T-cell (primary cell): ENCODE measurements at regions not wholly inside any gene's neighbourhood (a gene's known extent, or its start where the extent isn't known, plus 50 kb on each side); places are given as distances from the start of the nearest gene placed in this dataset.

Experiments used
- ATAC-seq, 4 experiments: fragments of 200-7000 bp in 3 of 4; fragments of 150-1000 bp in 1 of 4; cut with Tn5 transposase; replicated peaks in 1 of 4; 1 replicate in 3 of 4; 2 replicates in 1 of 4; pipeline ENCODE4 v1.10.0; 2021; ENCODE audit warnings: moderate library complexity in 3 of 4, mild to moderate bottlenecking in 2 of 4, moderate number of reproducible peaks in 1 of 4
- CTCF ChIA-PET, 2 donors: fragments of 300-600 bp; sonication (Branson Sonifier 250); formaldehyde crosslinking; loops; one replicate each; lab custom pipeline; 2022; ENCODE audit warnings: antibody characterized with exemption in 2 of 2; lab: Charles Lee
- POLR2A ChIA-PET, 2 donors: fragments of 300-600 bp; sonication (Branson Sonifier 250); formaldehyde crosslinking; loops; one replicate each; lab custom pipeline; 2022; ENCODE audit warnings: antibody characterized with exemption in 2 of 2; lab: Charles Lee
- DNase-seq, 35 experiments: peaks; one replicate each; pipeline versions ENCODE4 v3.0.0 to v3.0.0-alpha.2; 2013 to 2023
- H3K27ac ChIP-seq: one replicate; pipeline ENCODE4 v1.5.1; 2013; ENCODE audit warnings: low read length
- H3K27me3 ChIP-seq, 2 experiments: replicated peaks in 1 of 2; 1 replicate in 1 of 2; 2 replicates in 1 of 2; pipeline versions ENCODE4 v1.6.1 to v1.7.0; 2013; ENCODE audit warnings: low read length in 1 of 2, mixed read lengths in 1 of 2; ENCODE audit not compliant: control insufficient read depth in 2 of 2, insufficient read depth in 2 of 2; ENCODE audit errors: extremely low read depth in 1 of 2
- H3K36me3 ChIP-seq, 2 donors: 1 replicate in 1 of 2; 2 replicates in 1 of 2; pipeline versions ENCODE4 v1.6.1 to v1.7.0; 2013; ENCODE audit warnings: low read length in 1 of 2; ENCODE audit not compliant: control insufficient read depth in 2 of 2, insufficient read depth in 1 of 2; ENCODE audit errors: extremely low read depth in 1 of 2
- H3K4me1 ChIP-seq, 2 experiments: 1 replicate in 1 of 2; 2 replicates in 1 of 2; pipeline versions ENCODE4 v1.6.1 to v1.7.0; 2013; ENCODE audit warnings: low read length in 2 of 2, mixed read lengths in 1 of 2; ENCODE audit not compliant: insufficient read depth in 2 of 2, control insufficient read depth in 1 of 2; ENCODE audit errors: extremely low read depth in 1 of 2
- H3K4me3 ChIP-seq, 2 donors: 1 replicate in 1 of 2; 2 replicates in 1 of 2; pipeline versions ENCODE4 v1.5.1 to v1.7.0; 2013; ENCODE audit warnings: mild to moderate bottlenecking in 2 of 2, low read length in 1 of 2, moderate library complexity in 1 of 2; ENCODE audit not compliant: control insufficient read depth in 1 of 2; ENCODE audit errors: extremely low read depth in 1 of 2
- H3K9me3 ChIP-seq: 2 replicates; pipeline ENCODE4 v1.7.0; 2013
- H3K27ac Mint-ChIP-seq, 2 donors: one replicate each; pipeline ENCODE4 v1.8.0; 2020 to 2021; ENCODE audit warnings: mild to moderate bottlenecking in 2 of 2, mixed read lengths in 2 of 2
- H3K27me3 Mint-ChIP-seq, 2 donors: one replicate each; pipeline ENCODE4 v1.8.0; 2021 to 2022; ENCODE audit warnings: mixed read lengths in 2 of 2
- H3K36me3 Mint-ChIP-seq: one replicate; pipeline ENCODE4 v1.8.0; 2021; ENCODE audit warnings: mixed read lengths
- H3K4me1 Mint-ChIP-seq, 3 donors: one replicate each; pipeline ENCODE4 v1.8.0; 2020 to 2022; ENCODE audit warnings: mixed read lengths in 3 of 3, mild to moderate bottlenecking in 1 of 3
- H3K4me3 Mint-ChIP-seq, 3 donors: one replicate each; pipeline ENCODE4 v1.8.0; 2020 to 2022; ENCODE audit warnings: mild to moderate bottlenecking in 3 of 3, mixed read lengths in 3 of 3, moderate library complexity in 3 of 3
- H3K9me3 Mint-ChIP-seq, 3 donors: one replicate each; pipeline ENCODE4 v1.8.0; 2020 to 2022; ENCODE audit warnings: mixed read lengths in 3 of 3
- WGBS: methylation state at CpG from one replicate; pipeline ENCODE4 v1.1.5; 2013; ENCODE audit warnings: missing lambda C conversion rate; ENCODE audit not compliant: insufficient coverage; 5-methylcytosine and 5-hydroxymethylcytosine counted together

- no peaks in the 10 kb centered on the region for H3K4me1 Mint-ChIP-seq
- POLR2A ChIA-PET = no interaction called here
Observed at GRCh38 chr1:213331631-213332175, 280.7 kb downstream of the RPS6KC1 start.

GRCh38 chr1:213332491-213332890, 281.4 kb downstream of the RPS6KC1 start:
- 72% methylated on average over 2 of the region's 4 CpGs for WGBS
- Mint-ChIP-seq H3K27ac (no peak overlapping the region), H3K27me3 (peaks cover 0 to 1% of the 10 kb centered on the region in 2 donors), H3K4me1 (no peaks in the 10 kb centered on the region), H3K9me3 (no peaks in the 10 kb centered on the region), H3K4me3 (no peak overlapping the region), H3K36me3 (no peaks in the 10 kb centered on the region)
- Histone ChIP-seq H3K27ac (no peak overlapping the region), H3K9me3 (no peaks in the 10 kb centered on the region), H3K4me1 (no peaks in the 10 kb centered on the region), H3K4me3 (no peak overlapping the region), H3K27me3 (peaks cover 0 to 5% of the 10 kb centered on the region in 2 experiments), H3K36me3 (no peaks in the 10 kb centered on the region)
- no peak for DNase-seq
- POLR2A ChIA-PET = no interaction called here
- no peak for ATAC-seq
- CTCF ChIA-PET = no interaction called here

More at GRCh38 chr1:213331631-213332175, 280.7 kb downstream of the RPS6KC1 start:
- Mint-ChIP-seq H3K9me3 (no peaks in the 10 kb centered on the region), H3K27ac (no peak overlapping the region), H3K4me3 (no peak overlapping the region), H3K27me3 (peaks cover 0 to 1% of the 10 kb centered on the region in 2 donors), H3K36me3 (no peaks in the 10 kb centered on the region)
- Histone ChIP-seq H3K36me3 (no peaks in the 10 kb centered on the region), H3K4me1 (no peaks in the 10 kb centered on the region), H3K4me3 (no peak overlapping the region), H3K9me3 (no peaks in the 10 kb centered on the region), H3K27me3 (peaks cover 0 to 5% of the 10 kb centered on the region in 2 experiments), H3K27ac (no peak overlapping the region)
- 63% methylated on average over 2 of the region's 4 CpGs for WGBS
- no peak for DNase-seq
- CTCF ChIA-PET = no interaction called here
- no peak for ATAC-seq

GRCh38 chr1:213333121-213333520, 282.1 kb downstream of the RPS6KC1 start:
- WGBS = 83% methylated on average over 2 of the region's 5 CpGs
- Mint-ChIP-seq H3K4me1 (no peaks in the 10 kb centered on the region), H3K9me3 (no peaks in the 10 kb centered on the region), H3K4me3 (no peak overlapping the region), H3K27me3 (no peaks in the 10 kb centered on the region), H3K36me3 (no peaks in the 10 kb centered on the region), H3K27ac (no peak overlapping the region)
- peaks cover 0 to 5% of the 10 kb centered on the region in 2 experiments for H3K27me3 ChIP-seq
- ATAC-seq (no peak), DNase-seq (no peak)
- H3K9me3 ChIP-seq = no peaks in the 10 kb centered on the region
- ChIA-PET POLR2A (no interaction called here), CTCF (no interaction called here)
- H3K36me3 ChIP-seq = no peaks in the 10 kb centered on the region
- H3K4me1 ChIP-seq = no peaks in the 10 kb centered on the region
- no peak overlapping the region for H3K4me3 ChIP-seq
- no peak overlapping the region for H3K27ac ChIP-seq

- ChIA-PET CTCF (no interaction called here), POLR2A (no interaction called here)
- H3K4me3 ChIP-seq = no peak overlapping the region
- H3K36me3 ChIP-seq = no peaks in the 10 kb centered on the region
- no peak overlapping the region for H3K27ac ChIP-seq
- DNase-seq (no peak), ATAC-seq (no peak)
- peaks cover 2 to 4% of the 10 kb centered on the region in 2 donors for H3K27me3 Mint-ChIP-seq
- H3K9me3 Mint-ChIP-seq = no peaks in the 10 kb centered on the region
- H3K27me3 ChIP-seq = peaks cover 0 to 10% of the 10 kb centered on the region in 2 experiments
- no peaks in the 10 kb centered on the region for H3K4me1 Mint-ChIP-seq
- no peak overlapping the region for H3K4me3 Mint-ChIP-seq
- 100% methylated on average over 1 of the region's 3 CpGs for WGBS
- H3K27ac Mint-ChIP-seq = no peak overlapping the region
- H3K4me1 ChIP-seq = no peaks in the 10 kb centered on the region
- H3K9me3 ChIP-seq = no peaks in the 10 kb centered on the region
- H3K36me3 Mint-ChIP-seq = no peaks in the 10 kb centered on the region
Observed at GRCh38 chr1:213335084-213335483, 284.0 kb downstream of the RPS6KC1 start.

- ChIA-PET POLR2A (no interaction called here), CTCF (interaction anchor here in 1 of 2 donors (0.7 kb wide), 1 partner anchor 478 kb away, joined by 3 read pairs; no protein-coding TSS in a partner anchor)
- Mint-ChIP-seq H3K9me3 (no peaks in the 10 kb centered on the region), H3K4me3 (no peak overlapping the region), H3K4me1 (no peaks in the 10 kb centered on the region), H3K27me3 (peaks cover 4 to 6% of the 10 kb centered on the region in 2 donors), H3K36me3 (no peaks in the 10 kb centered on the region), H3K27ac (no peak overlapping the region)
- DNase-seq (no peak), ATAC-seq (no peak)
- Histone ChIP-seq H3K36me3 (no peaks in the 10 kb centered on the region), H3K4me3 (no peak overlapping the region), H3K27me3 (peaks cover 0 to 10% of the 10 kb centered on the region in 2 experiments), H3K9me3 (no peaks in the 10 kb centered on the region), H3K27ac (no peak overlapping the region), H3K4me1 (no peaks in the 10 kb centered on the region)
- WGBS = 71% methylated on average over 1 of the region's 3 CpGs
Observed at GRCh38 chr1:213337025-213337678, 286.1 kb downstream of the RPS6KC1 start.

GRCh38 chr1:213340593-213340992, 289.6 kb downstream of the RPS6KC1 start:
- CTCF ChIA-PET = no interaction called here
- H3K36me3 ChIP-seq = no peaks in the 10 kb centered on the region
- no peak for DNase-seq
- Mint-ChIP-seq H3K27ac (no peak overlapping the region), H3K4me3 (no peak overlapping the region), H3K36me3 (no peaks in the 10 kb centered on the region), H3K4me1 (no peaks in the 10 kb centered on the region), H3K9me3 (peaks cover 0 to 3% (median 0%) of the 10 kb centered on the region in 3 donors), H3K27me3 (peaks cover 4 to 7% of the 10 kb centered on the region in 2 donors)
- H3K27me3 ChIP-seq = peaks cover 0 to 10% of the 10 kb centered on the region in 2 experiments
- POLR2A ChIA-PET = no interaction called here
- no peaks in the 10 kb centered on the region for H3K4me1 ChIP-seq
- ATAC-seq = no peak
- no peak overlapping the region for H3K27ac ChIP-seq
- no peaks in the 10 kb centered on the region for H3K9me3 ChIP-seq
- 54% methylated on average over 2 of the region's 3 CpGs for WGBS
- H3K4me3 ChIP-seq = no peak overlapping the region
